Glomerular visceral epithelial cell (primary cell): ENCODE measurements at regions not wholly inside any gene's neighbourhood (a gene's known extent, or its start where the extent isn't known, plus 50 kb on each side); places are given as distances from the start of the nearest gene placed in this dataset.
"Not testable (repeated sequence)": the region's sequence is repeated elsewhere in the genome, so short reads cannot be mapped to it uniquely, and the experiment has no call there.

ENCODE experiments used
- DNase-seq: peaks from one replicate; pipeline ENCODE4 v3.0.0-alpha.2; 2016; ENCODE audit errors: extremely low spot score

GRCh38 chr7:149995369-149996026 is 121.7 kb downstream of the ATP6V0E2 start:
- DNase-seq = not testable (repeated sequence)

GRCh38 chr7:150000780-150001599 is 127.2 kb downstream of the ATP6V0E2 start:
- DNase-seq = not testable (repeated sequence)

DNA sequence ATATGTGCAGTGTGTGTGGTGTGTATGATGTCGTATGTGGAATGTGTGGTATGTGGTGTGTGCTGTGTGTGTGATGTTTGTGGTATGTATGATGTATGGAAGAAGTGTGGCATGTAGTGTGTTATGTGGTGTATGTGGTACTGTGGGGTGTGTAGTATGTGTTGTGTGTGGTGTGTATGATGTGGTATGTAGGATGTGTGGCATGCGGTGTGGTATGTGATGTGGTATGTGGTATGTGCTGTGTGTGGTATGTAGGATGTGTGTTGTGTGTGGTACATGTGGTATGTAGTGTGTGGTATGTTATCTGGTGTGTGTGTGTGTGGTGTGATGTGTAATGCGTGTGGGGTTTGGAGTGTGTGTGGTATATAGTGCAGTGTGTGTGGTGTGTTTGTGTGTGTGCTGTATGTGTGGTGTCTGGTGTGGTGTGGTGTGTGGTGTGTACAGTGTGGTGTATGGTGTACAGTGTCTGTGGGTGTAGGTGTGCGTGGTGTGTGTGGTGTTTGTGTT is 129.6 kb downstream of the ATP6V0E2 start:
- no peak for DNase-seq

- DNase-seq = not testable (repeated sequence)
These were observed 130.2 kb downstream of the ATP6V0E2 start for GRCh38 chr7:150003973-150004372.

GRCh38 chr7:150004843-150005242 is 131.1 kb downstream of the ATP6V0E2 start:
- DNase-seq = not testable (repeated sequence)

GRCh38 chr7:150009620-150010303 is 136.0 kb downstream of the ATP6V0E2 start:
- DNase-seq = not testable (repeated sequence)

DNA sequence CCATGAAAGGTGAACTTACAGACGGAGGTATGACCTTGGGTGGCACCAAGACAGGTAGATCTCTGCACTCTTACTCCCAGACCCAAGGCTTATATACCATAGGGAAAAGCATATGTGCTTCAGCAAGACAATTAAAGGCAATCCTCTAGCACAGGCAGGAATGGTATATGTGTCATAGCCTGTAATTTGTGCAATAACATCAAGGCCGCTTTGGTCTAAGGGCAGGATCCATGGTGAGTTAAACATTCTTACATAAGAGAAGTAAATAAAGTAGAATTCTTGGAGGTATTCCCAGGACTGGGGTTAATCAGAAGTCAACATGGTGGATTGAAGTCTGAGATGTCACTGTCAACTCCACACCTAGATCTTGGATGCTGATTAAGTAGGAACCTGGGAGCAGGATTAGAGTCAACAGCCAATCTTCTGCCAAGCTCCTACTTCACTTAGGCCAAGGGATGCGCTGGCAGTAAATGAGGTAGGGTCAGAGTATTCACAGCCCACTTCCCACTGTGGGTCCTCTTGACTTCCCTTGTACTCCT is 143.0 kb downstream of the ATP6V0E2 start:
- DNase-seq = not testable (repeated sequence)

GRCh38 chr7:150020210-150020609 is 146.4 kb downstream of the ATP6V0E2 start:
- not testable (repeated sequence) for DNase-seq

DNA sequence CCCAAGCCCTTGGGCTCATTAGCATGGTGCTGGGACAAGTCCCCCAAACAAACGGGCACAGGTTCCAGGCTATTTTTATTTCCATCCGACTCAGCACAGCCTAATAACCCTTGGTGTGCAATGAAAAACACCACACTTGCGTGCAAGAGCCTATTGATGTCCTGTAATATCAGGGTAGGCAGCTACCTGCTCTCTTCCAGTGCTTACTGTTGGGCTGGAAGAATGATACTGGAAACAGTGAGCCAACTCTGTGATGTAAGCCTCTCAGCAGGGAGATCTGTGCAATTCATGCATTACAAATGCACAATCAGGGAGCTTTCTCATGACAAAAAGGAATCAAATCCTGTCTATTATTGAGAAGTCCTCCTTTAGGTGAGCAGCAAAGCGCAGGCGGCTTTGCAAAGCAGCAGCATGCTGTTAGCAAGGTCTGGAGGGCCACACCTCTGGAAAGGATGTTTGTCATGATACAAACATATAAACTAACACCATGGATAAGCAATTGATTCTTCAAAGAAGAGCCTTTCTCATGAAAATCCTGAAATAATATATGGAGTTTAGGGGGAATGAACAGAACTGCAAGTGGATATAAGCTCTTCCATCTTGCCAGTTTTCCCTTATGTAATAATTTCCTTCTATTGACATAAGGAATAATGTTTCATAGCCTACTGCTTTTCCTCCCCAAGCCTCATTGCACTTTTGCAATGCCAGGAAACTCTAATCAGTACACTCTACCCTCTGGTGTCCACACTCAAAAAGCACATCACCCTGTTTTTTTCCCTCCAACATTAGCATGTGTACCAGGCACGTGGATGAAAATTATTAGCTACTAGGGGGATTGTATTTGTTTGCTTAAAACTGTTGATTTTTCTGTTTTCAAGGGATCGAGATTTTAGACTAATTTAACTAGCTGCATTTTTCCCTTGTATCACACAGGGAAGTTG is 151.1 kb downstream of the ATP6V0E2 start:
- DNase-seq = not testable (repeated sequence)

- not testable (repeated sequence) for DNase-seq
These were observed 152.0 kb downstream of the ATP6V0E2 start for GRCh38 chr7:150025802-150026201.

DNA sequence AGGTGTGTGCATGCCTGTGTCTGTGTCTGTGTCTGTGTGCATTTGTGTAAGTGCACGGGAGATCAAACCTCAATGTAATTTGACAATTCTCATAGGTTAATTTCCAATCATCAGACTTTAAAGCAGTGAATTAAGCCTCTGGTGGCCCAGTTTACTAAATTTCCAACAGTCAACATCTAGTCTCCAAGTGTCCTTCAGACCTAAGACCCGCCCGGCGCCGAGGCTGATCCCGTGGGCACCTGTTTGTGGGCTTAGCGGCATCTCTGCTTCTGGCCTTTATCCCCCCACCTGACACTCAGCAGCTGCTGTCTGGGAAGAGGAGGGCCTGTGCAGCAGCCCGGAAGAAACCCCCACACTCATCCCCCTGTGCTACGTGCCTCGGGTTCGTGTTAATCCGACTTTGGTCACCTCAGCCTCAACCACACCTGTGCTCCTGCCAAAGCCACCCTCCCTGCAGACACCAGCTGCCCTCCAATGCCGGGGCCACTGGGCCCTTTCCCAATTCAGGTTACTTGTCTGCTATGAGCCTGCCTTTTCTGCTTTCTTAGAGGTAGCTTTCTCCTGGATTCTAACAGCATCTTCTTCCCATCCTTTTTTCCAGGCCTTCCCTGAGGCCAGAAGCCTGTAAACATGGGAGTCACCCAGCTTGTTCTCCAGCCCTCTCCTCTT is 154.7 kb downstream of the ATP6V0E2 start:
- DNase-seq = not testable (repeated sequence)

DNA sequence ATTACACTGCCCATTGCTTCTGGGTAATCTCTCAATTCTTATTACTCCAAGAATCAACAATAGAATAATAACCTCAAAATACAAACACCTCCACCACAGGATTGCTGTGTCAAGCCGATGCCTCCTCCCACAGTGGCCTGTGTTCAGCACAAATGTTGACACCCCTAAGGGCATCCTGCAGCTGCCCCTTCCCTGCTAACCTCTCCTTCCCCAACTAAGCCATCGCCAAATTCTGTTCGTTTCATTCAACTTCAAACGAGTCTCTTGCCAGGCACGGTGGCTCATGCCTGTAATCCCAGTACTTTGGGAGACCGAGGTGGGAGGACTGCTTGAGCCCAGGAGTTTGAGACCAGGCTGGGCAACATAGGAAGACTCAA is 155.2 kb downstream of the ATP6V0E2 start:
- not testable (repeated sequence) for DNase-seq

DNA sequence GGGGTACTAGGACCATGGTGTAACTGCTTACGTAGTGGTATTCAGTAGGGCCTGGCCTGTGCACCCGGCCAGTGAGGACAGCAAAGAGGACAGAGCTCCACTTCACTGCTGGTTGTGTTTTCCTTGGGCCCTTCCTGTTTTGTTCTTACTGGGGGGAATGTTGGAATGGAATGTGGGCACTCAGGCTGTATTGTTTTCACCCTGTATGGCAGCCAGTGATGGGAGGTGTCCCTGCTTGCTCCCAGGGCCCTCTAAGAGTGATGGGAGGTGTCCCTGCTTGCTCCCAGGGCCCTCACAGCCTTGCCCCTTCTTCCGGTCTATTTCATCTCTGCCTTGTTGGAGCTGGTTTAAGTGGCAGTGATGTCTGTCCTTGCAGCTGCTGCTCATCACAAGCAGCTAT is 158.0 kb downstream of the ATP6V0E2 start:
- DNase-seq = not testable (repeated sequence)

DNA sequence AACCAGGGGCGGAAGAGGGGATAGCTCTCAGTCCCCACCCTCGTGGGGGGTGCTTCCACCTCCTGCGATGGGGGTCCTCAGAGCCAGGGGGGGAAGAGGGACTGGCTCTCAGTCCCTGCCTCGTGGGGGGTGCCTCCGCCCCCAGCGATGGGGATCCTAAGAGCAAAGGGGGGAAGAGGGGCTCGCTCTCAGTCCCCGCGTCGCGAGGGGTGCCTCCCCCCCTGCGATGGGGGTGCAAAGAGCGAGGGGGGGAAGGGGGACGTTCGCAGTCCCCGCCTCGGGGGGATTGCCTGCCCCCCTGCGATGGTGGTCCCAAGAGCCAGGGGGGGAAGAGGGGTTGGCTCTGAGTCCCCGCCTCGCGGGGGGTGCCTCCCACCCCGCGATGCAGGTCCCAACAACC is 159.9 kb downstream of the ATP6V0E2 start:
- not testable (repeated sequence) for DNase-seq

- DNase-seq = not testable (repeated sequence)
These were observed 162.0 kb downstream of the ATP6V0E2 start for GRCh38 chr7:150035769-150036168.

DNA sequence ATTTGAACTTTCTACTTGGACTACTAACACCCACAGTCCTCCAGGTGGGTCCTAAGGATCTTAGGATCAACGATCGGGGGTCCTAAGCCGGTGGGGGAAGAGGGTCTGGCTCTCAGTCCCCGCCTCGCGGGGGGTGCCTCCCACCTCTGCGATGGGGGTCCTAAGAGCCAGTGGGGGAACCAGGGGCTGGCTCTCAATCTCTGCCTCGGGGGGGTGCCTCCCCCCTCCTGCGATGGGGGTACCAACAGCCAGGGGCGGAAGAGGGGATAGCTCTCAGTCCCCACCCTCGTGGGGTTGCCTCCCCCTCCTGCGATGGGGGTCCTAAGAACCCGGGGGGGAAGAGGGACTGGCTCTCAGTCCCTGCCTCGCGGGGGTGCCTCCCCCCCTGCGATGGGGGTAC is 165.3 kb downstream of the ATP6V0E2 start:
- not testable (repeated sequence) for DNase-seq

- not testable (repeated sequence) for DNase-seq
These were observed 168.5 kb downstream of the ATP6V0E2 start for GRCh38 chr7:150042281-150042680.

DNA sequence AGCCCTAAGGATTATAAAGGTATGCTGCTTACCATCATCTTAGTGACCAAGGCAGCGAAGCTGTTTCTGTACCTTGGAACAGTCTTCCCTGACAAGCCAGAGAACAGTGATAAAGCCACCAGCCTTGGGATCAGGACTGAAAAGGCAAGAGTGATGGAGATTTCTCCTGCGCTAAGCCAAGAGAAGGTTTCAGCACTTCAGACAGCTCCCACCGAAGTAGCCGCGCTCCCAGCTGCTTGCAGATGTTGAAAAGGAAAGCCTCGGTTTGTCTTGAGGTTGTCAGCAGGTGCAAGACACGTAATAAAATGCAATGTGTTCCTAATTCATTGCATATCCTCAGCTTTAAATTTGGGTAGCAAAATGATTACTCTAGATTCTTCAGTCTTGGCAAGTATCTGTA is 171.0 kb downstream of the ATP6V0E2 start:
- DNase-seq = not testable (repeated sequence)

DNA sequence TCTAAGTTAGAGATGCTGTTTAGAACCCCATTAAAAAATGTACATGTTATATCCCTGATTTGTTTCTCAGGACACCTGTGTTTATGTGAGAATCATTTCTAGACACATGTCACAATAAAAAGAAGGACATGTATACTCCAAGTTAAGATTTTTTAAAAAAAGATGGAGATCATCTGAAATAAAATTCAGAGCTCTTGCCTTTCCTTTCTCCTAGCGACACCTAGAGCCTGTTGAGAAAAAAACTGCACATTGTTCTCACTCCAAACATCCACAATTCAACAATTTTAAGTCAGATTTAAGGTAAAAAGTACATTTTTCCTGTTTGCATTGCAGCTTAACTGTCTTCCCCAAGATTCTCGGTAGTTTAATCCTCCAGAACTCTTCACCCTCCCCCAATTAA is 171.8 kb downstream of the ATP6V0E2 start:
- not testable (repeated sequence) for DNase-seq
